ENCODE measurements at regions not wholly inside any gene's neighbourhood (a gene's known extent, or its start where the extent isn't known, plus 50 kb on each side); places are given as distances from the start of the nearest gene placed in this dataset.

- TF ChIP-seq CTCF (optimal IDR thresholded peaks at IDR 0.05 in 1 of 3, IDR thresholded peaks at IDR 0.05 in 1 of 3, conservative IDR thresholded peaks at IDR 0.05 in 1 of 3; ENCODE audit: extremely low read depth in 1 of 3, insufficient read depth in 2 of 3, low read length in 3 of 3) (no peak), EZH2 (IDR thresholded peaks at IDR 0.05; ENCODE audit: low read length) (no peak)
Observed at GRCh38 chr1:116322752-116323405, 50.2 kb upstream of the ATP1A1 start.
